Upper lobe of right lung (tissue), 1 donor: ENCODE measurements at regions not wholly inside any gene's neighbourhood (a gene's known extent, or its start where the extent isn't known, plus 50 kb on each side); places are given as distances from the start of the nearest gene placed in this dataset.

ENCODE experiments used
- ATAC-seq: fragments of 200-7000 bp; cut with Tn5 transposase; one replicate; pipeline ENCODE4 v1.9.1; 2020; ENCODE audit warnings: mild to moderate bottlenecking, moderate library complexity
- DNase-seq: peaks from one replicate; pipeline ENCODE4 v3.0.0-alpha.2; 2020
- H3K27ac ChIP-seq: fragments of 200-600 bp; one replicate; pipeline ENCODE4 v1.8.0; 2022
- H3K27me3 ChIP-seq: fragments of 200-600 bp; one replicate; pipeline ENCODE4 v1.8.0; 2022; ENCODE audit warnings: mild to moderate bottlenecking
- H3K36me3 ChIP-seq: fragments of 200-600 bp; one replicate; pipeline ENCODE4 v1.8.0; 2022
- H3K4me1 ChIP-seq: fragments of 200-600 bp; one replicate; pipeline ENCODE4 v1.8.0; 2022
- H3K4me3 ChIP-seq: fragments of 200-600 bp; one replicate; pipeline ENCODE4 v1.8.0; 2022; ENCODE audit warnings: mild to moderate bottlenecking
- H3K9me3 ChIP-seq: fragments of 200-600 bp; one replicate; pipeline ENCODE4 v1.8.0; 2022
- CTCF ChIP-seq: fragments of 200-600 bp; IDR thresholded peaks from one replicate; pipeline ENCODE4 v1.8.0; 2022; ENCODE audit warnings: antibody characterized with exemption
- intact Hi-C: fragments of 100-400 bp; cut with DNase I; formaldehyde crosslinking; loops from one replicate; pipeline ENCODE4 v1.11.0; 2022
- donor health status: DM: no; HTN: yes; CAD: no; lungs with severe emphysema.

- no peaks in the 10 kb centered on the region for H3K9me3 ChIP-seq
- intact Hi-C loops = no loop called here
- no peaks in the 10 kb centered on the region for H3K4me1 ChIP-seq
- H3K36me3 ChIP-seq = no peaks in the 10 kb centered on the region
- no peak overlapping the region for H3K27ac ChIP-seq
- no peaks in the 10 kb centered on the region for H3K27me3 ChIP-seq
- peak; percentile 12 for DNase-seq
- no peak overlapping the region for H3K4me3 ChIP-seq
- no peak for TF ChIP-seq CTCF
- no peak for ATAC-seq
Observed at GRCh38 chr21:43294194-43294902, 125.5 kb downstream of the CRYAA start.

- DNase-seq (no peak), ATAC-seq (no peak)
- Histone ChIP-seq H3K4me3 (no peak overlapping the region), H3K27me3 (no peaks in the 10 kb centered on the region), H3K36me3 (no peaks in the 10 kb centered on the region), H3K27ac (no peak overlapping the region), H3K4me1 (no peaks in the 10 kb centered on the region), H3K9me3 (no peaks in the 10 kb centered on the region)
- intact Hi-C loops = no loop called here
- no peak for TF ChIP-seq CTCF
Observed at GRCh38 chr21:43292866-43293142, 124.0 kb downstream of the CRYAA start.

- no peaks in the 10 kb centered on the region for H3K27me3 ChIP-seq
- H3K27ac ChIP-seq = no peak overlapping the region
- intact Hi-C loops = no loop called here
- ATAC-seq (no peak), DNase-seq (peak; percentile 37)
- no peak overlapping the region for H3K4me3 ChIP-seq
- no peaks in the 10 kb centered on the region for H3K4me1 ChIP-seq
- no peak for TF ChIP-seq CTCF
- no peaks in the 10 kb centered on the region for H3K36me3 ChIP-seq
- no peaks in the 10 kb centered on the region for H3K9me3 ChIP-seq
Observed at GRCh38 chr21:43292041-43292865, 123.4 kb downstream of the CRYAA start.

GRCh38 chr21:43291347-43291950 lies 122.6 kb downstream of the CRYAA start:
- TF ChIP-seq CTCF = no peak
- no peaks in the 10 kb centered on the region for H3K4me1 ChIP-seq
- ATAC-seq = no peak

GRCh38 chr21:43290421-43291346 lies 121.9 kb downstream of the CRYAA start:
- Histone ChIP-seq H3K36me3 (no peaks in the 10 kb centered on the region), H3K27me3 (no peaks in the 10 kb centered on the region), H3K9me3 (no peaks in the 10 kb centered on the region), H3K4me3 (no peak overlapping the region), H3K27ac (no peak overlapping the region), H3K4me1 (no peaks in the 10 kb centered on the region)
- intact Hi-C loops = no loop called here
- DNase-seq (peak; percentile 60), ATAC-seq (no peak)
- TF ChIP-seq CTCF = no peak

More at GRCh38 chr21:43291347-43291950, 122.6 kb downstream of the CRYAA start:
- Histone ChIP-seq H3K9me3 (no peaks in the 10 kb centered on the region), H3K36me3 (no peaks in the 10 kb centered on the region), H3K27ac (no peak overlapping the region), H3K27me3 (no peaks in the 10 kb centered on the region), H3K4me3 (no peak overlapping the region)
- peak; percentile 44 for DNase-seq
- intact Hi-C loops = no loop called here
